Fibroblast of lung (primary cell): ENCODE measurements at regions not wholly inside any gene's neighbourhood (a gene's known extent, or its start where the extent isn't known, plus 50 kb on each side); places are given as distances from the start of the nearest gene placed in this dataset.

Experiments used
- DNase-seq, 2 donors: peaks; one replicate each; pipeline versions ENCODE4 v3.0.0 to v3.0.0-alpha.2; 2010; ENCODE audit warnings: low read depth in 2 of 2
- H2AFZ ChIP-seq: 2 replicates; pipeline ENCODE4 v1.5.1; 2012; ENCODE audit warnings: low read length, control low read depth, inconsistent platforms
- H3K27ac ChIP-seq: 2 replicates; pipeline ENCODE4 v1.5.1; 2011; ENCODE audit warnings: low read length, control low read depth; ENCODE audit not compliant: insufficient read depth
- H3K27me3 ChIP-seq: 2 replicates; pipeline ENCODE4 v1.5.1; 2011; ENCODE audit warnings: mild to moderate bottlenecking, low read length; ENCODE audit not compliant: control insufficient read depth, insufficient read depth
- H3K36me3 ChIP-seq: 2 replicates; pipeline ENCODE4 v1.5.1; 2011; ENCODE audit warnings: low read length; ENCODE audit not compliant: control insufficient read depth, insufficient read depth
- H3K4me1 ChIP-seq: 2 replicates; pipeline ENCODE4 v1.5.1; 2011; ENCODE audit warnings: low read length; ENCODE audit not compliant: control insufficient read depth, insufficient read depth; ENCODE audit errors: extremely low read depth
- H3K4me2 ChIP-seq: 2 replicates; pipeline ENCODE4 v1.5.1; 2011; ENCODE audit warnings: low read length, control low read depth; ENCODE audit not compliant: insufficient read depth; ENCODE audit errors: extremely low read depth
- H3K4me3 ChIP-seq, 4 experiments: fragments of 200-600 bp in 1 of 4; sonication (generic) in 1 of 4; replicated peaks in 1 of 4; 2 replicates each; pipeline ENCODE4 v1.5.1; 2011 to 2016; ENCODE audit warnings: low read length in 4 of 4, low read depth in 3 of 4, mild to moderate bottlenecking in 3 of 4, control low read depth in 2 of 4, inconsistent platforms in 1 of 4, mixed read lengths in 1 of 4; ENCODE audit not compliant: insufficient read depth in 1 of 4; ENCODE audit errors: control extremely low read depth in 1 of 4
- H3K79me2 ChIP-seq: 2 replicates; pipeline ENCODE4 v1.5.1; 2012; ENCODE audit warnings: mild to moderate bottlenecking, low read length, inconsistent platforms; ENCODE audit not compliant: control insufficient read depth, insufficient read depth
- H3K9ac ChIP-seq: 2 replicates; pipeline ENCODE4 v1.5.1; 2011; ENCODE audit warnings: mild to moderate bottlenecking, low read length, control low read depth; ENCODE audit not compliant: insufficient read depth
- H3K9me3 ChIP-seq: 2 replicates; pipeline ENCODE4 v1.5.1; 2012; ENCODE audit warnings: low read depth, low read length; ENCODE audit not compliant: control insufficient read depth, insufficient read depth
- H4K20me1 ChIP-seq: 2 replicates; pipeline ENCODE4 v1.5.1; 2011; ENCODE audit warnings: low read length; ENCODE audit not compliant: control insufficient read depth, insufficient read depth; ENCODE audit errors: extremely low read depth
- CTCF ChIP-seq, 2 donors: IDR thresholded peaks in 1 of 2; conservative IDR thresholded peaks in 1 of 2; 1 replicate in 1 of 2; 2 replicates in 1 of 2; pipeline ENCODE4 v1.5.1; 2011 to 2012; ENCODE audit warnings: low read length in 2 of 2, control low read depth in 1 of 2, inconsistent platforms in 1 of 2, low read depth in 1 of 2, mild to moderate bottlenecking in 1 of 2
- EZH2 ChIP-seq: IDR thresholded peaks from 2 replicates; pipeline ENCODE4 v1.5.1; 2012; ENCODE audit warnings: low read length, control low read depth, mild to moderate bottlenecking; ENCODE audit errors: missing control alignments

GRCh38 chr2:33897741-33898140 lies 298.6 kb upstream of the FAM98A start:
- TF ChIP-seq CTCF (conservative IDR thresholded peaks at IDR 0.05 in 1 of 2, IDR thresholded peaks at IDR 0.05 in 1 of 2; ENCODE audit: low read depth in 1 of 2, low read length in 2 of 2) (no peak), EZH2 (no peak)
- H3K27me3 ChIP-seq: no peaks in the 10 kb centered on the region
- H3K36me3 ChIP-seq: no peaks in the 10 kb centered on the region
- H3K4me3 ChIP-seq: no peak overlapping the region
- H3K4me2 ChIP-seq: no peak overlapping the region
- no peaks in the 10 kb centered on the region for H3K9me3 ChIP-seq
- no peaks in the 10 kb centered on the region for H4K20me1 ChIP-seq
- no peak overlapping the region for H3K9ac ChIP-seq
- no peaks in the 10 kb centered on the region for H3K79me2 ChIP-seq
- H3K4me1 ChIP-seq: no peaks in the 10 kb centered on the region
- H3K27ac ChIP-seq: no peak overlapping the region
- DNase-seq: no peak
- no peak overlapping the region for H2AFZ ChIP-seq

GRCh38 chr2:33893824-33894223 lies 294.7 kb upstream of the FAM98A start:
- H3K4me2 ChIP-seq: no peak overlapping the region
- no peaks in the 10 kb centered on the region for H3K27me3 ChIP-seq
- TF ChIP-seq EZH2 (no peak), CTCF (conservative IDR thresholded peaks at IDR 0.05 in 1 of 2, IDR thresholded peaks at IDR 0.05 in 1 of 2; ENCODE audit: low read depth in 1 of 2, low read length in 2 of 2) (no peak)
- no peaks in the 10 kb centered on the region for H3K79me2 ChIP-seq
- no peak overlapping the region for H3K27ac ChIP-seq
- no peak overlapping the region for H3K4me3 ChIP-seq
- no peaks in the 10 kb centered on the region for H3K4me1 ChIP-seq
- no peak for DNase-seq
- H3K9ac ChIP-seq: no peak overlapping the region
- H3K9me3 ChIP-seq: no peaks in the 10 kb centered on the region
- H2AFZ ChIP-seq: no peak overlapping the region
- H4K20me1 ChIP-seq: no peaks in the 10 kb centered on the region
- no peaks in the 10 kb centered on the region for H3K36me3 ChIP-seq

GRCh38 chr2:33891616-33892015 lies 292.5 kb upstream of the FAM98A start:
- H3K4me2 ChIP-seq: no peak overlapping the region
- no peaks in the 10 kb centered on the region for H3K27me3 ChIP-seq
- H3K4me3 ChIP-seq: no peak overlapping the region
- H3K79me2 ChIP-seq: no peaks in the 10 kb centered on the region
- no peak overlapping the region for H2AFZ ChIP-seq
- H3K9me3 ChIP-seq: no peaks in the 10 kb centered on the region
- no peak for DNase-seq
- H3K4me1 ChIP-seq: no peaks in the 10 kb centered on the region
- no peak overlapping the region for H3K27ac ChIP-seq
- no peaks in the 10 kb centered on the region for H3K36me3 ChIP-seq
- no peaks in the 10 kb centered on the region for H4K20me1 ChIP-seq
- TF ChIP-seq EZH2: no peak
- TF ChIP-seq CTCF (conservative IDR thresholded peaks at IDR 0.05 in 1 of 2, IDR thresholded peaks at IDR 0.05 in 1 of 2; ENCODE audit: low read depth in 1 of 2, low read length in 2 of 2): no peak
- no peak overlapping the region for H3K9ac ChIP-seq
